ENCODE measurements at regions not wholly inside any gene's neighbourhood (a gene's known extent, or its start where the extent isn't known, plus 50 kb on each side); places are given as distances from the start of the nearest gene placed in this dataset.

DNA sequence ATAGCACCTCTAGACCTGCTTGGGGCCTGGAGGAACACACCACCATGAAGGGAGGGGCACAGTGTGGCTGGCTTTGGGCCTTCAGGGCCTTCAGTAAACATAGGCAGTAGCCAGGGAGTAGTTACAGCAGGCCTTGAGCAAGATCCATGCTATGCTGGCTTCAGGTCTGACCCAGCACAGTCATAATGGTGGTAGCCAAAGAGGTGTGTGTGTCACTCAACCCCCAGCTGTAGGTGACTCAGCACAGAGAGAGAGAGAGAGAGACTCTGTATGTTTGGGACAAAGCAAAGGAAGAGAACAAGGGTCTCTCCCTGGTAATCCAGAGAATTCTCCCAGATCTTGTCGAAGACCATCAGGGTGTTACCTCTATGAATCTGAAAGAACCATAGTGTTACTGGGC lies 250.5 kb upstream of the PKN2 start:
- CTCF ChIA-PET: no interaction called here
- Mint-ChIP-seq H3K9me3 (peaks cover 22 to 42% (median 29%) of the 10 kb centered on the region in 3 donors), H3K27me3 (no peaks in the 10 kb centered on the region), H3K27ac (no peak overlapping the region), H3K4me3 (no peak overlapping the region), H3K36me3 (no peaks in the 10 kb centered on the region), H3K4me1 (no peaks in the 10 kb centered on the region)
- 80% methylated on average over 1 of the region's 1 CpG for WGBS (ENCODE audit: insufficient coverage)
- no peak overlapping the region for H3K27ac ChIP-seq (ENCODE audit: low read length)
- POLR2A ChIA-PET: no interaction called here
- H3K36me3 ChIP-seq (ENCODE audit: control insufficient read depth in 2 of 2, extremely low read depth in 1 of 2, insufficient read depth in 1 of 2, low read length in 1 of 2): no peaks in the 10 kb centered on the region
- no peaks in the 10 kb centered on the region for H3K27me3 ChIP-seq (replicated peaks in 1 of 2; ENCODE audit: control insufficient read depth in 2 of 2, extremely low read depth in 1 of 2, insufficient read depth in 2 of 2, low read length in 1 of 2)
- no peak overlapping the region for H3K4me3 ChIP-seq (ENCODE audit: control insufficient read depth in 1 of 2, extremely low read depth in 1 of 2, low read length in 1 of 2)
- H3K4me1 ChIP-seq (ENCODE audit: control insufficient read depth in 1 of 2, extremely low read depth in 1 of 2, insufficient read depth in 2 of 2, low read length in 2 of 2): no peaks in the 10 kb centered on the region
- DNase-seq: no peak
- H3K9me3 ChIP-seq: no peaks in the 10 kb centered on the region
- no peak for ATAC-seq (replicated peaks in 1 of 4)

DNA sequence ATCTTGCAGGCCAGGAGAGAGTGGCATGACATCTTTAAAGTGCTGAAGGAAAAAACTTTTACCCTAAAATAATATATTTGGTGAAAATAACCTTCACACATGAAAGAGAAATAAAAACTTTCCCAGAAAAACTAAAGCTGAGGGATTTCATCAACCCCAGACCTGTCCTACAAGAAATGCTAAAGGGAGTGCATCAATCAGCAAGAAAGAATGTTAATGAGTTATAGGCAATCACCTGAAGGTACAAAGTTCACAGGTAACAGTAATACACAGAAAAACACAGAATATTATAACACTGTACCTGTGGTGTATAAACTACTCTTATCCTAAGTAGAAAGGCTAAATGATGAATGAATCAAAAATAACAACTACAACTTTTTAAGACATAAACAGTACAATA lies 249.2 kb upstream of the PKN2 start:
- POLR2A ChIA-PET: no interaction called here
- CTCF ChIA-PET: no interaction called here
- no peak for ATAC-seq (replicated peaks in 1 of 4)
- H3K27ac ChIP-seq (ENCODE audit: low read length): no peak overlapping the region
- no peaks in the 10 kb centered on the region for H3K36me3 ChIP-seq (ENCODE audit: control insufficient read depth in 2 of 2, extremely low read depth in 1 of 2, insufficient read depth in 1 of 2, low read length in 1 of 2)
- no peaks in the 10 kb centered on the region for H3K4me1 Mint-ChIP-seq
- no peaks in the 10 kb centered on the region for H3K27me3 ChIP-seq (replicated peaks in 1 of 2; ENCODE audit: control insufficient read depth in 2 of 2, extremely low read depth in 1 of 2, insufficient read depth in 2 of 2, low read length in 1 of 2)
- H3K36me3 Mint-ChIP-seq: no peaks in the 10 kb centered on the region
- H3K4me3 Mint-ChIP-seq: no peak overlapping the region
- no peak overlapping the region for H3K27ac Mint-ChIP-seq
- no peaks in the 10 kb centered on the region for H3K4me1 ChIP-seq (ENCODE audit: control insufficient read depth in 1 of 2, extremely low read depth in 1 of 2, insufficient read depth in 2 of 2, low read length in 2 of 2)
- no peak for DNase-seq
- no peak overlapping the region for H3K4me3 ChIP-seq (ENCODE audit: control insufficient read depth in 1 of 2, extremely low read depth in 1 of 2, low read length in 1 of 2)
- no peaks in the 10 kb centered on the region for H3K9me3 ChIP-seq
- H3K27me3 Mint-ChIP-seq: peaks cover 0 to 5% of the 10 kb centered on the region in 2 donors
- H3K9me3 Mint-ChIP-seq: peaks cover 22 to 44% (median 34%) of the 10 kb centered on the region in 3 donors

DNA sequence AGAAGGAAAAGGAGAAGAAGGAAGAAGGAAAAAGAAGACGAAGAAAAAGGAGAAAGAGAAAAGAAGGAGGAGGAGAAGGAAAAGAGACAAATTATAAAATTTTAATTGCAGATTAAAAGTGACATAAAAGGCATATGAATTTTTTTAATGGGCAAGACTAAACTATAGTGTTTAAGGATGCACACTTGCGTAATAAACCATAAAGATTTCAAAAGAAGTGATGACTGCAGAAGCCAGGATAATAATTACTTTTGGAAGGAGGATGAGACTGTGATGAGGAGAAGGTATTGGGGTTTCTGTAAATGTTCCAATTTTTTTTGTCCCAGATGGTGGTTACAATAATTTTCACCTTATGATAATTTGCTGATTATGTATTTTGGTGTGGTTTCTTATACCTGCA lies 243.1 kb upstream of the PKN2 start:
- ATAC-seq (replicated peaks in 1 of 4) (no peak), DNase-seq (no peak)
- Histone ChIP-seq H3K27me3 (replicated peaks in 1 of 2; ENCODE audit: control insufficient read depth in 2 of 2, extremely low read depth in 1 of 2, insufficient read depth in 2 of 2, low read length in 1 of 2) (no peaks in the 10 kb centered on the region), H3K4me3 (ENCODE audit: control insufficient read depth in 1 of 2, extremely low read depth in 1 of 2, low read length in 1 of 2) (no peak overlapping the region), H3K36me3 (ENCODE audit: control insufficient read depth in 2 of 2, extremely low read depth in 1 of 2, insufficient read depth in 1 of 2, low read length in 1 of 2) (no peaks in the 10 kb centered on the region), H3K9me3 (no peaks in the 10 kb centered on the region), H3K4me1 (ENCODE audit: control insufficient read depth in 1 of 2, extremely low read depth in 1 of 2, insufficient read depth in 2 of 2, low read length in 2 of 2) (no peaks in the 10 kb centered on the region), H3K27ac (ENCODE audit: low read length) (no peak overlapping the region)
- Mint-ChIP-seq H3K27me3 (peaks cover 0 to 5% of the 10 kb centered on the region in 2 donors), H3K4me3 (no peak overlapping the region), H3K27ac (no peak overlapping the region), H3K4me1 (no peaks in the 10 kb centered on the region), H3K9me3 (peaks cover 13 to 31% (median 21%) of the 10 kb centered on the region in 3 donors), H3K36me3 (no peaks in the 10 kb centered on the region)
- CTCF ChIA-PET: no interaction called here
- 80% methylated on average over 2 of the region's 2 CpGs for WGBS (ENCODE audit: insufficient coverage)
- POLR2A ChIA-PET: no interaction called here

DNA sequence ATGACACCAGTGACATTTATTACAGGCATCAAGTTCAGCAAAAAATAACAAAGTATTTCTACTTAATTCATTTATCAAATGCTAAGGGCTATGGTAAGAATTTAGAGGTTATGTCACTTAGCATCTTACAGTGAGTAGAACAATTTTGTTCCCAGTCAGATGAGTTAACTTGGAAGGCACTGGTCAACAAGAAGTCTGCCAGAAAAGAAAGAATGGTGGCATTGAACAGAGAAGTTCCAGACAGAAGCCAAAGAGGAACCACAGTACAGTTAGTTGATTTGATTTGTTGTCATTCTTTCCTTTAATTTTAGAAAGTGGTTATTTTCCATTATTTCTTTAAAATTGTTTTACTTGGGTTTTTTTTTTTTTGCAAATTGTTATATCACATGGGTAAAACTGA lies 232.2 kb upstream of the PKN2 start:
- DNase-seq (no peak), ATAC-seq (replicated peaks in 1 of 4) (no peak)
- H3K27me3 ChIP-seq (replicated peaks in 1 of 2; ENCODE audit: control insufficient read depth in 2 of 2, extremely low read depth in 1 of 2, insufficient read depth in 2 of 2, low read length in 1 of 2): no peaks in the 10 kb centered on the region
- Mint-ChIP-seq H3K27me3 (peaks cover 0 to 5% of the 10 kb centered on the region in 2 donors), H3K4me1 (no peaks in the 10 kb centered on the region), H3K27ac (no peak overlapping the region), H3K4me3 (no peak overlapping the region), H3K36me3 (no peaks in the 10 kb centered on the region), H3K9me3 (peaks cover 0 to 10% (median 3%) of the 10 kb centered on the region in 3 donors)
- ChIA-PET CTCF (no interaction called here), POLR2A (no interaction called here)
- no peaks in the 10 kb centered on the region for H3K4me1 ChIP-seq (ENCODE audit: control insufficient read depth in 1 of 2, extremely low read depth in 1 of 2, insufficient read depth in 2 of 2, low read length in 2 of 2)
- no peaks in the 10 kb centered on the region for H3K9me3 ChIP-seq
- H3K36me3 ChIP-seq (ENCODE audit: control insufficient read depth in 2 of 2, extremely low read depth in 1 of 2, insufficient read depth in 1 of 2, low read length in 1 of 2): no peaks in the 10 kb centered on the region
- no peak overlapping the region for H3K4me3 ChIP-seq (ENCODE audit: control insufficient read depth in 1 of 2, extremely low read depth in 1 of 2, low read length in 1 of 2)
- no peak overlapping the region for H3K27ac ChIP-seq (ENCODE audit: low read length)

DNA sequence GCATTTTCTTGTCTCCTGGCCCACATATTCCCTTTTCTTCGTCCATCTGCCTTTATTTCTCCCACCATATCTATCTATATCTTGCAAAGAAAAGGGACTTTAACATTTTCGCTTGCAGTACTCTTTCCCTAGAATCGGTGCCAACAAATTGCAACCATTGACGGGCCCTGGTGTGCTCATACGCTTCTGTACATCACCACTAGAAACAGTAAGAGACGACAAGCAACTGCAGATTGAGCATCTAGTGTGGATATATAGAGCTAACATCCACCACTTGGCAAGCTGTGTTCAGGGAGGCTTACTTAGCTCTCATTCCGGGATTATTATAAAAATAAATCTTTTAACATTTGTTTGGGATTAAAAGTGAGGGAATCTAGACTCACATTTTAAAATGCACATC lies 230.8 kb upstream of the PKN2 start:
- peaks cover 0 to 10% (median 3%) of the 10 kb centered on the region in 3 donors for H3K9me3 Mint-ChIP-seq
- Histone ChIP-seq H3K9me3 (no peaks in the 10 kb centered on the region), H3K4me3 (ENCODE audit: control insufficient read depth in 1 of 2, extremely low read depth in 1 of 2, low read length in 1 of 2) (no peak overlapping the region), H3K4me1 (ENCODE audit: control insufficient read depth in 1 of 2, extremely low read depth in 1 of 2, insufficient read depth in 2 of 2, low read length in 2 of 2) (no peaks in the 10 kb centered on the region), H3K36me3 (ENCODE audit: control insufficient read depth in 2 of 2, extremely low read depth in 1 of 2, insufficient read depth in 1 of 2, low read length in 1 of 2) (no peaks in the 10 kb centered on the region), H3K27ac (ENCODE audit: low read length) (no peak overlapping the region), H3K27me3 (replicated peaks in 1 of 2; ENCODE audit: control insufficient read depth in 2 of 2, extremely low read depth in 1 of 2, insufficient read depth in 2 of 2, low read length in 1 of 2) (peaks cover 0 to 5% of the 10 kb centered on the region in 2 experiments)
- ATAC-seq (replicated peaks in 1 of 4): no peak
- WGBS (ENCODE audit: insufficient coverage): 38% methylated on average over 1 of the region's 7 CpGs
- H3K27ac Mint-ChIP-seq: no peak overlapping the region
- H3K4me1 Mint-ChIP-seq: no peaks in the 10 kb centered on the region
- no peaks in the 10 kb centered on the region for H3K36me3 Mint-ChIP-seq
- peaks cover 0 to 5% of the 10 kb centered on the region in 2 donors for H3K27me3 Mint-ChIP-seq
- CTCF ChIA-PET: no interaction called here
- POLR2A ChIA-PET: no interaction called here
- DNase-seq: no peak
- H3K4me3 Mint-ChIP-seq: no peak overlapping the region

DNA sequence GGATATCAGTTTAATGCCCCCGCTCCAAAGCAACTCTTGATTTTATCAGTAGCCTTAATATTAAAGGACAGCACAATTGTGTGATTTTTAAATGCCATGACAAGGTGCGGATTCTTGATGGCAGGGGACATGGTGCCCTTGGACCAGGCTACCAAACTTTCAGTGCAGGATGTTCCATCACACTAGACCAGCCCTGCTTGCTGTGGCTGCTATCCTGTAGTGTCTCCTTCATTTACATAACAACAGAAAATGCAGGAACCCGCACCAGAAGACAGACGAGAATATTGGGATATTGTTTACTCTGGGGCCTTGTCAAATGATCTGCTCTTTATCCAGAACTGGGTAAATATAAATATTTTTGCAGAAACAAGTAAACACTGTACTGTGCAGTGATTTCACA lies 229.3 kb upstream of the PKN2 start:
- WGBS (ENCODE audit: insufficient coverage): no CpG with 5 or more reads among the region's 4 CpGs
- no peak overlapping the region for H3K27ac ChIP-seq (ENCODE audit: low read length)
- ChIA-PET CTCF (no interaction called here), POLR2A (no interaction called here)
- Mint-ChIP-seq H3K4me3 (no peak overlapping the region), H3K27ac (no peak overlapping the region), H3K36me3 (no peaks in the 10 kb centered on the region), H3K27me3 (peaks cover 2 to 9% of the 10 kb centered on the region in 2 donors), H3K4me1 (no peaks in the 10 kb centered on the region), H3K9me3 (peaks cover 0 to 3% (median 2%) of the 10 kb centered on the region in 3 donors)
- H3K4me1 ChIP-seq (ENCODE audit: control insufficient read depth in 1 of 2, extremely low read depth in 1 of 2, insufficient read depth in 2 of 2, low read length in 2 of 2): no peaks in the 10 kb centered on the region
- H3K4me3 ChIP-seq (ENCODE audit: control insufficient read depth in 1 of 2, extremely low read depth in 1 of 2, low read length in 1 of 2): no peak overlapping the region
- no peak for DNase-seq
- peaks cover 0 to 5% of the 10 kb centered on the region in 2 experiments for H3K27me3 ChIP-seq (replicated peaks in 1 of 2; ENCODE audit: control insufficient read depth in 2 of 2, extremely low read depth in 1 of 2, insufficient read depth in 2 of 2, low read length in 1 of 2)
- ATAC-seq (replicated peaks in 1 of 4): no peak
- H3K36me3 ChIP-seq (ENCODE audit: control insufficient read depth in 2 of 2, extremely low read depth in 1 of 2, insufficient read depth in 1 of 2, low read length in 1 of 2): no peaks in the 10 kb centered on the region
- no peaks in the 10 kb centered on the region for H3K9me3 ChIP-seq

DNA sequence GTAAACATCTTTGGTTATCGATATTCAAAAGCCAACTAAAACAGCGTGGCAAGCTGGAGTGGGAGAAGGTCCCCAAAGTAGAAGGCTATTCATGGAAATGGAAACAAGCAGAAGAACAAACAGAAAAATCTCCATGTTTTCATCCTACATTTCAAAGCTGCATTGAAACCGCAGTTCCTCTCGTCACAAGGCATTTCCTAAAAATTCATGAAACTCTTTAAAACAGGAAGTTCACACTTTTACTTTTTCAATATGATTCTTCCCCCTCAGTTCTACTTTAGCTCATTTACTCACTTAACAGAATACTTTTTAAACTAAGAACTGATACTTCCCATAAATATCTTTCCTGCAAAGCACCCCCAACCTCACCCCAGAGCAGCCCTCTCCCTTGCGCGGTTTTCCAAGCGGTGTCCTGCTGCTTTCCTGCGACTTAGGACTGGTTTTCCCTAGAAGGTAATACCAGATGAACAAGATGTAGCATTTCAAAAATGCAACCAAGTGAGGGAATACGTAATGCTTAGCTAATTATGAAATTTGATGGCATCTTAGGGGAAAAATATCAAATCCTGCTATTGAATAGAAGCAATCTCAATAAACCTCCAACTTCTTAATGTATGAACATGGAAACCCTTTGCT lies 228.3 kb upstream of the PKN2 start:
- DNase-seq: no peak
- Histone ChIP-seq H3K27me3 (replicated peaks in 1 of 2; ENCODE audit: control insufficient read depth in 2 of 2, extremely low read depth in 1 of 2, insufficient read depth in 2 of 2, low read length in 1 of 2) (peaks cover 0 to 5% of the 10 kb centered on the region in 2 experiments), H3K9me3 (no peaks in the 10 kb centered on the region), H3K4me3 (ENCODE audit: control insufficient read depth in 1 of 2, extremely low read depth in 1 of 2, low read length in 1 of 2) (no peak overlapping the region), H3K4me1 (ENCODE audit: control insufficient read depth in 1 of 2, extremely low read depth in 1 of 2, insufficient read depth in 2 of 2, low read length in 2 of 2) (no peaks in the 10 kb centered on the region), H3K36me3 (ENCODE audit: control insufficient read depth in 2 of 2, extremely low read depth in 1 of 2, insufficient read depth in 1 of 2, low read length in 1 of 2) (no peaks in the 10 kb centered on the region), H3K27ac (ENCODE audit: low read length) (no peak overlapping the region)
- no peak for ATAC-seq (replicated peaks in 1 of 4)
- POLR2A ChIA-PET: no interaction called here
- Mint-ChIP-seq H3K4me1 (no peaks in the 10 kb centered on the region), H3K9me3 (peaks cover 0 to 3% (median 0%) of the 10 kb centered on the region in 3 donors), H3K4me3 (no peak overlapping the region), H3K36me3 (no peaks in the 10 kb centered on the region), H3K27ac (no peak overlapping the region), H3K27me3 (peaks cover 2 to 9% of the 10 kb centered on the region in 2 donors)
- CTCF ChIA-PET: no interaction called here
- WGBS (ENCODE audit: insufficient coverage): 0% methylated on average over 2 of the region's 9 CpGs
